ENCODE measurements at regions not wholly inside any gene's neighbourhood (a gene's known extent, or its start where the extent isn't known, plus 50 kb on each side); places are given as distances from the start of the nearest gene placed in this dataset.

DNA sequence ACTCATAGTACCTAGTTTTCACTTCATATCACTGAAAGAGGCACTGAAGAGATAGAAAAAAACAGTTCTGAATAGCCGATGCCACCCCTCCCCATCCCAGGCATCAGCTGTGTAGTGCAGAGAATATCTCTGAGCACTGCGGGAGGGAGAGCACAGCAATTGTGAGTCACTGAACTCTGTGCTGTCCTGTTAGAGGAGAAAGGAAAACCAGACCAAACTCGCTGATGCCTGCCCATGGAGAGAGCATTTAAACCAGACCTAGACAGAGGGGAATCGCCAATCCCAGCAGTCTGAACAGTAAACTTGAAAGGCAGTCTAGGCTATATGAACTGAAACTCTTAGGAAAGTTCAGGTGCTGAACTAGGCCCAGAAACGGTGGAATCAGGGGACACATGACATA, 120.1 kb upstream of the SLC30A5 start:
- TF ChIP-seq, protein P1, sequence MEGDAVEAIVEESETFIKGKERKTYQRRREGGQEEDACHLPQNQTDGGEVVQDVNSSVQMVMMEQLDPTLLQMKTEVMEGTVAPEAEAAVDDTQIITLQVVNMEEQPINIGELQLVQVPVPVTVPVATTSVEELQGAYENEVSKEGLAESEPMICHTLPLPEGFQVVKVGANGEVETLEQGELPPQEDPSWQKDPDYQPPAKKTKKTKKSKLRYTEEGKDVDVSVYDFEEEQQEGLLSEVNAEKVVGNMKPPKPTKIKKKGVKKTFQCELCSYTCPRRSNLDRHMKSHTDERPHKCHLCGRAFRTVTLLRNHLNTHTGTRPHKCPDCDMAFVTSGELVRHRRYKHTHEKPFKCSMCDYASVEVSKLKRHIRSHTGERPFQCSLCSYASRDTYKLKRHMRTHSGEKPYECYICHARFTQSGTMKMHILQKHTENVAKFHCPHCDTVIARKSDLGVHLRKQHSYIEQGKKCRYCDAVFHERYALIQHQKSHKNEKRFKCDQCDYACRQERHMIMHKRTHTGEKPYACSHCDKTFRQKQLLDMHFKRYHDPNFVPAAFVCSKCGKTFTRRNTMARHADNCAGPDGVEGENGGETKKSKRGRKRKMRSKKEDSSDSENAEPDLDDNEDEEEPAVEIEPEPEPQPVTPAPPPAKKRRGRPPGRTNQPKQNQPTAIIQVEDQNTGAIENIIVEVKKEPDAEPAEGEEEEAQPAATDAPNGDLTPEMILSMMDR (IDR thresholded peaks at IDR 0.05): no peak
- no peak for TF ChIP-seq POLR2A (IDR thresholded peaks at IDR 0.05; ENCODE audit: low read depth)
